ENCODE measurements at regions not wholly inside any gene's neighbourhood (a gene's known extent, or its start where the extent isn't known, plus 50 kb on each side); places are given as distances from the start of the nearest gene placed in this dataset.

DNA sequence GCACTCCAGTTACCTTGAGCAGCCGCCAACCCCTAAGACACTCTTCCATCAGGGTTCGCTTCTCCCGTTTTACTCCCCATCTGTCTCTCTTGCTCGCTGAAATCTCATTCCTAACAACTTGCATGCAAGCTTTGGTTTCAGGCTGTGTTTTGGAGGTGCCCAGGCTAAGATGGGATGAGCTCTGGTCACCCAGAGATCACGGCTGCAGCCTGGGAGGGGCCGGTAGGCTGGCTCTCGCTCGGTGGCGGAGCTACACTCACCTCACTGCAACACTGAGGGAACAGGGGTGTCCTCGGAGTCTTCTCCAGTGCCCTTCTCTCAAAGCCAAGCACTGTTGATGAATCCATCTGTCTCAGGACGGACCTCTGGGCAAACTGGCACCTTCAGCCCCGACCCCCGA, 197.5 kb downstream of the BARX2 start:
- H3K79me2 ChIP-seq (ENCODE audit: insufficient read depth, low read length): no peaks in the 10 kb centered on the region
- no peak overlapping the region for H3K4me2 ChIP-seq (ENCODE audit: insufficient read depth, low read length)
- H3K27ac ChIP-seq (ENCODE audit: low read length): no peak overlapping the region
- peaks cover 3% of the 10 kb centered on the region for H3K27me3 ChIP-seq (ENCODE audit: insufficient read depth, low read length, poor library complexity)
- TF ChIP-seq, protein P1, sequence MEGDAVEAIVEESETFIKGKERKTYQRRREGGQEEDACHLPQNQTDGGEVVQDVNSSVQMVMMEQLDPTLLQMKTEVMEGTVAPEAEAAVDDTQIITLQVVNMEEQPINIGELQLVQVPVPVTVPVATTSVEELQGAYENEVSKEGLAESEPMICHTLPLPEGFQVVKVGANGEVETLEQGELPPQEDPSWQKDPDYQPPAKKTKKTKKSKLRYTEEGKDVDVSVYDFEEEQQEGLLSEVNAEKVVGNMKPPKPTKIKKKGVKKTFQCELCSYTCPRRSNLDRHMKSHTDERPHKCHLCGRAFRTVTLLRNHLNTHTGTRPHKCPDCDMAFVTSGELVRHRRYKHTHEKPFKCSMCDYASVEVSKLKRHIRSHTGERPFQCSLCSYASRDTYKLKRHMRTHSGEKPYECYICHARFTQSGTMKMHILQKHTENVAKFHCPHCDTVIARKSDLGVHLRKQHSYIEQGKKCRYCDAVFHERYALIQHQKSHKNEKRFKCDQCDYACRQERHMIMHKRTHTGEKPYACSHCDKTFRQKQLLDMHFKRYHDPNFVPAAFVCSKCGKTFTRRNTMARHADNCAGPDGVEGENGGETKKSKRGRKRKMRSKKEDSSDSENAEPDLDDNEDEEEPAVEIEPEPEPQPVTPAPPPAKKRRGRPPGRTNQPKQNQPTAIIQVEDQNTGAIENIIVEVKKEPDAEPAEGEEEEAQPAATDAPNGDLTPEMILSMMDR (IDR thresholded peaks at IDR 0.05; ENCODE audit: borderline replicate concordance, extremely low read depth, low read length, poor library complexity, severe bottlenecking): no peak
- no peak for TF ChIP-seq EZH2 (IDR thresholded peaks at IDR 0.05; ENCODE audit: borderline replicate concordance, low read depth, low read length, severe bottlenecking)
- H3K4me3 ChIP-seq (ENCODE audit: low read depth in 1 of 2, low read length in 2 of 2): no peak overlapping the region
- H2AFZ ChIP-seq (ENCODE audit: low read depth, low read length): no peak overlapping the region
- H3K36me3 ChIP-seq (ENCODE audit: insufficient read depth, low read length): no peaks in the 10 kb centered on the region
- H3K9ac ChIP-seq (ENCODE audit: low read depth, low read length): no peak overlapping the region
- no peaks in the 10 kb centered on the region for H3K4me1 ChIP-seq (ENCODE audit: insufficient read depth, low read length)
- no peaks in the 10 kb centered on the region for H3K9me3 ChIP-seq (ENCODE audit: insufficient read depth, low read length, severe bottlenecking)
- ATAC-seq (ENCODE audit: insufficient read depth, low read depth): no peak
- no peaks in the 10 kb centered on the region for H4K20me1 ChIP-seq (ENCODE audit: insufficient read depth, low read length)
- no peak for DNase-seq

- H3K4me1 ChIP-seq (ENCODE audit: insufficient read depth, low read length): no peaks in the 10 kb centered on the region
- H3K4me2 ChIP-seq (ENCODE audit: insufficient read depth, low read length): no peak overlapping the region
- H2AFZ ChIP-seq (ENCODE audit: low read depth, low read length): no peak overlapping the region
- DNase-seq (no peak), ATAC-seq (ENCODE audit: insufficient read depth, low read depth) (no peak)
- TF ChIP-seq, protein P1 (IDR thresholded peaks at IDR 0.05; ENCODE audit: borderline replicate concordance, extremely low read depth, low read length, poor library complexity, severe bottlenecking): no peak
- no peak for TF ChIP-seq EZH2 (IDR thresholded peaks at IDR 0.05; ENCODE audit: borderline replicate concordance, low read depth, low read length, severe bottlenecking)
- H3K9ac ChIP-seq (ENCODE audit: low read depth, low read length): no peak overlapping the region
- no peaks in the 10 kb centered on the region for H3K9me3 ChIP-seq (ENCODE audit: insufficient read depth, low read length, severe bottlenecking)
- no peaks in the 10 kb centered on the region for H4K20me1 ChIP-seq (ENCODE audit: insufficient read depth, low read length)
- no peak overlapping the region for H3K27ac ChIP-seq (ENCODE audit: low read length)
- H3K36me3 ChIP-seq (ENCODE audit: insufficient read depth, low read length): no peaks in the 10 kb centered on the region
- H3K4me3 ChIP-seq (ENCODE audit: low read depth in 1 of 2, low read length in 2 of 2): no peak overlapping the region
- H3K79me2 ChIP-seq (ENCODE audit: insufficient read depth, low read length): no peaks in the 10 kb centered on the region
- H3K27me3 ChIP-seq (ENCODE audit: insufficient read depth, low read length, poor library complexity): peaks cover 3% of the 10 kb centered on the region
These were observed 198.8 kb downstream of the BARX2 start for GRCh38 chr11:129574431-129574830.

DNA sequence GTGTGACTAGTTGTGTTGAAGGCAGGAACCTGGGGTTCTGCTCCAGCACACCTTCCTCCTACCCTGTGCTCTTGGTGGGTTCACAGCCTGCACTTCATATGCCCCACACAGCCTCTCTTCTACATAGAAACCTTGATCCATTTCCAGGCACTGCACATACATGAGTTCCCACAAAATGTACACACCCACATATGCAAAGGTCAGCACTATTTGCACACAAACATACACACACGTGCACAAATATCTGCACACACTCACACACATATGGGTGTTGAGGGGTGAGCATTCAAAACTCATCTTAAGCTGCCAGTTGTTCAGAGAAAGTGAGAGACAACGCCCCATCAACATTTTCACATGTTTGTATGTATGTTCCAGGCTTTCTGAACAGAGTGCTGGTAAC, 201.0 kb downstream of the BARX2 start:
- DNase-seq: no peak
- Histone ChIP-seq H3K27me3 (ENCODE audit: insufficient read depth, low read length, poor library complexity) (peaks cover 3% of the 10 kb centered on the region), H3K36me3 (ENCODE audit: insufficient read depth, low read length) (no peaks in the 10 kb centered on the region), H3K4me2 (ENCODE audit: insufficient read depth, low read length) (no peak overlapping the region), H3K27ac (ENCODE audit: low read length) (no peak overlapping the region), H3K9ac (ENCODE audit: low read depth, low read length) (no peak overlapping the region), H4K20me1 (ENCODE audit: insufficient read depth, low read length) (no peaks in the 10 kb centered on the region), H2AFZ (ENCODE audit: low read depth, low read length) (no peak overlapping the region), H3K9me3 (ENCODE audit: insufficient read depth, low read length, severe bottlenecking) (no peaks in the 10 kb centered on the region), H3K4me1 (ENCODE audit: insufficient read depth, low read length) (no peaks in the 10 kb centered on the region), H3K4me3 (ENCODE audit: low read depth in 1 of 2, low read length in 2 of 2) (no peak overlapping the region), H3K79me2 (ENCODE audit: insufficient read depth, low read length) (no peaks in the 10 kb centered on the region)
- ATAC-seq (ENCODE audit: insufficient read depth, low read depth): no peak
- TF ChIP-seq, protein P1 (IDR thresholded peaks at IDR 0.05; ENCODE audit: borderline replicate concordance, extremely low read depth, low read length, poor library complexity, severe bottlenecking): no peak
- TF ChIP-seq EZH2 (IDR thresholded peaks at IDR 0.05; ENCODE audit: borderline replicate concordance, low read depth, low read length, severe bottlenecking): no peak

GRCh38 chr11:129578006-129578405, 202.4 kb downstream of the BARX2 start:
- Histone ChIP-seq H3K4me3 (ENCODE audit: low read depth in 1 of 2, low read length in 2 of 2) (no peak overlapping the region), H2AFZ (ENCODE audit: low read depth, low read length) (no peak overlapping the region), H3K79me2 (ENCODE audit: insufficient read depth, low read length) (no peaks in the 10 kb centered on the region), H3K27me3 (ENCODE audit: insufficient read depth, low read length, poor library complexity) (peaks cover 3% of the 10 kb centered on the region), H3K4me2 (ENCODE audit: insufficient read depth, low read length) (no peak overlapping the region), H3K9ac (ENCODE audit: low read depth, low read length) (no peak overlapping the region), H3K27ac (ENCODE audit: low read length) (no peak overlapping the region), H3K9me3 (ENCODE audit: insufficient read depth, low read length, severe bottlenecking) (no peaks in the 10 kb centered on the region), H4K20me1 (ENCODE audit: insufficient read depth, low read length) (no peaks in the 10 kb centered on the region), H3K36me3 (ENCODE audit: insufficient read depth, low read length) (no peaks in the 10 kb centered on the region), H3K4me1 (ENCODE audit: insufficient read depth, low read length) (no peaks in the 10 kb centered on the region)
- ATAC-seq (ENCODE audit: insufficient read depth, low read depth): no peak
- TF ChIP-seq EZH2 (IDR thresholded peaks at IDR 0.05; ENCODE audit: borderline replicate concordance, low read depth, low read length, severe bottlenecking): no peak
- TF ChIP-seq, protein P1 (IDR thresholded peaks at IDR 0.05; ENCODE audit: borderline replicate concordance, extremely low read depth, low read length, poor library complexity, severe bottlenecking): no peak
- DNase-seq: no peak

All from DND-41 (cell line).